Activated T-helper 17 cell treated with anti-CD3 and anti-CD28 coated beads, Interleukin-2, amount 50 U/mL, for 72 hours (primary cell): ENCODE measurements at regions not wholly inside any gene's neighbourhood (a gene's known extent, or its start where the extent isn't known, plus 50 kb on each side); places are given as distances from the start of the nearest gene placed in this dataset.
"Not testable (repeated sequence)": the region's sequence is repeated elsewhere in the genome, so short reads cannot be mapped to it uniquely, and the experiment has no call there.

Source experiments
- ATAC-seq: fragments of 150-1000 bp; cut with Tn5 transposase; replicated peaks from 2 replicates; pipeline ENCODE4 v1.10.0; 2021; ENCODE audit warnings: mild to moderate bottlenecking, moderate library complexity
- H3K27ac Mint-ChIP-seq: one replicate; pipeline ENCODE4 v1.8.0; 2022; ENCODE audit warnings: mixed read lengths
- H3K27me3 Mint-ChIP-seq: one replicate; pipeline ENCODE4 v1.8.0; 2022; ENCODE audit warnings: mixed read lengths
- H3K36me3 Mint-ChIP-seq: one replicate; pipeline ENCODE4 v1.8.0; 2022; ENCODE audit warnings: low read depth, mild to moderate bottlenecking, mixed read lengths
- H3K4me1 Mint-ChIP-seq: one replicate; pipeline ENCODE4 v1.8.0; 2022; ENCODE audit warnings: mixed read lengths
- H3K4me3 Mint-ChIP-seq: one replicate; pipeline ENCODE4 v1.8.0; 2022; ENCODE audit warnings: mild to moderate bottlenecking, mixed read lengths
- H3K9me3 Mint-ChIP-seq: one replicate; pipeline ENCODE4 v1.8.0; 2022; ENCODE audit warnings: mixed read lengths

- H3K4me3 Mint-ChIP-seq = no peak overlapping the region
- no peaks in the 10 kb centered on the region for H3K4me1 Mint-ChIP-seq
- ATAC-seq = no peak
- no peaks in the 10 kb centered on the region for H3K36me3 Mint-ChIP-seq
- H3K27ac Mint-ChIP-seq = no peak overlapping the region
- H3K27me3 Mint-ChIP-seq = no peaks in the 10 kb centered on the region
- H3K9me3 Mint-ChIP-seq = peaks cover 18% of the 10 kb centered on the region
Measured at GRCh38 chr3:78096488-78097255, 1056.8 kb downstream of the ROBO2 start.

GRCh38 chr3:78098367-78098766 is 1058.5 kb downstream of the ROBO2 start:
- Mint-ChIP-seq H3K4me3 (no peak overlapping the region), H3K9me3 (peaks cover 12% of the 10 kb centered on the region), H3K36me3 (no peaks in the 10 kb centered on the region), H3K27me3 (no peaks in the 10 kb centered on the region), H3K4me1 (no peaks in the 10 kb centered on the region), H3K27ac (no peak overlapping the region)
- ATAC-seq = no peak

GRCh38 chr3:78101384-78101783 is 1061.5 kb downstream of the ROBO2 start:
- Mint-ChIP-seq H3K9me3 (no peaks in the 10 kb centered on the region), H3K4me1 (no peaks in the 10 kb centered on the region), H3K4me3 (no peak overlapping the region), H3K27ac (no peak overlapping the region), H3K36me3 (no peaks in the 10 kb centered on the region), H3K27me3 (no peaks in the 10 kb centered on the region)
- ATAC-seq = no peak

- not testable (repeated sequence) for ATAC-seq, H3K36me3 Mint-ChIP-seq, H3K27ac Mint-ChIP-seq, H3K4me1 Mint-ChIP-seq, H3K9me3 Mint-ChIP-seq, H3K4me3 Mint-ChIP-seq, H3K27me3 Mint-ChIP-seq
Measured at GRCh38 chr3:78108269-78108961, 1068.5 kb downstream of the ROBO2 start.

GRCh38 chr3:78112291-78113010 is 1072.6 kb downstream of the ROBO2 start:
- ATAC-seq = no peak

GRCh38 chr3:78115983-78116382 is 1076.1 kb downstream of the ROBO2 start:
- H3K4me3 Mint-ChIP-seq = no peak overlapping the region
- no peaks in the 10 kb centered on the region for H3K27me3 Mint-ChIP-seq
- H3K27ac Mint-ChIP-seq = no peak overlapping the region
- no peaks in the 10 kb centered on the region for H3K4me1 Mint-ChIP-seq
- no peaks in the 10 kb centered on the region for H3K36me3 Mint-ChIP-seq
- ATAC-seq = no peak
- peaks cover 16% of the 10 kb centered on the region for H3K9me3 Mint-ChIP-seq

More at GRCh38 chr3:78112291-78113010, 1072.6 kb downstream of the ROBO2 start:
- Mint-ChIP-seq H3K27me3 (no peaks in the 10 kb centered on the region), H3K4me1 (no peaks in the 10 kb centered on the region), H3K4me3 (no peak overlapping the region), H3K27ac (no peak overlapping the region), H3K9me3 (peaks cover 16% of the 10 kb centered on the region), H3K36me3 (no peaks in the 10 kb centered on the region)

- no peaks in the 10 kb centered on the region for H3K36me3 Mint-ChIP-seq
- no peaks in the 10 kb centered on the region for H3K27me3 Mint-ChIP-seq
- H3K4me3 Mint-ChIP-seq = no peak overlapping the region
- no peaks in the 10 kb centered on the region for H3K4me1 Mint-ChIP-seq
- H3K9me3 Mint-ChIP-seq = peaks cover 16% of the 10 kb centered on the region
- ATAC-seq = no peak
- no peak overlapping the region for H3K27ac Mint-ChIP-seq
Measured at GRCh38 chr3:78116874-78117273, 1077.0 kb downstream of the ROBO2 start.

GRCh38 chr3:78123058-78123457 is 1083.2 kb downstream of the ROBO2 start:
- ATAC-seq = no peak
- no peaks in the 10 kb centered on the region for H3K27me3 Mint-ChIP-seq
- H3K4me3 Mint-ChIP-seq = no peak overlapping the region
- no peaks in the 10 kb centered on the region for H3K4me1 Mint-ChIP-seq
- no peaks in the 10 kb centered on the region for H3K36me3 Mint-ChIP-seq
- H3K27ac Mint-ChIP-seq = no peak overlapping the region
- peaks cover 12% of the 10 kb centered on the region for H3K9me3 Mint-ChIP-seq

- no peak for ATAC-seq
- Mint-ChIP-seq H3K27me3 (no peaks in the 10 kb centered on the region), H3K27ac (no peak overlapping the region), H3K36me3 (no peaks in the 10 kb centered on the region), H3K4me3 (no peak overlapping the region), H3K9me3 (peaks cover 19% of the 10 kb centered on the region), H3K4me1 (no peaks in the 10 kb centered on the region)
Measured at GRCh38 chr3:78129707-78130106, 1089.8 kb downstream of the ROBO2 start.

GRCh38 chr3:78130741-78131290 is 1090.9 kb downstream of the ROBO2 start:
- ATAC-seq = no peak
- H3K27me3 Mint-ChIP-seq = no peaks in the 10 kb centered on the region
- H3K36me3 Mint-ChIP-seq = no peaks in the 10 kb centered on the region
- H3K4me1 Mint-ChIP-seq = no peaks in the 10 kb centered on the region
- peaks cover 14% of the 10 kb centered on the region for H3K9me3 Mint-ChIP-seq
- H3K4me3 Mint-ChIP-seq = no peak overlapping the region
- no peak overlapping the region for H3K27ac Mint-ChIP-seq

- Mint-ChIP-seq H3K9me3 (peaks cover 6% of the 10 kb centered on the region), H3K4me1 (no peaks in the 10 kb centered on the region), H3K4me3 (no peak overlapping the region), H3K27ac (no peak overlapping the region), H3K36me3 (no peaks in the 10 kb centered on the region), H3K27me3 (no peaks in the 10 kb centered on the region)
- no peak for ATAC-seq
Measured at GRCh38 chr3:78134496-78134895, 1094.6 kb downstream of the ROBO2 start.

GRCh38 chr3:78139166-78139565 is 1099.3 kb downstream of the ROBO2 start:
- Mint-ChIP-seq H3K4me1 (no peaks in the 10 kb centered on the region), H3K9me3 (peaks cover 14% of the 10 kb centered on the region), H3K27me3 (no peaks in the 10 kb centered on the region), H3K4me3 (no peak overlapping the region), H3K27ac (no peak overlapping the region), H3K36me3 (no peaks in the 10 kb centered on the region)
- ATAC-seq = no peak

- no peak for ATAC-seq
Measured at GRCh38 chr3:78140274-78140673, 1100.4 kb downstream of the ROBO2 start.

GRCh38 chr3:78140866-78141265 is 1101.0 kb downstream of the ROBO2 start:
- Mint-ChIP-seq H3K9me3 (peaks cover 14% of the 10 kb centered on the region), H3K4me3 (no peak overlapping the region), H3K4me1 (no peaks in the 10 kb centered on the region), H3K36me3 (no peaks in the 10 kb centered on the region), H3K27ac (no peak overlapping the region), H3K27me3 (no peaks in the 10 kb centered on the region)
- no peak for ATAC-seq

More at GRCh38 chr3:78140274-78140673, 1100.4 kb downstream of the ROBO2 start:
- Mint-ChIP-seq H3K4me1 (no peaks in the 10 kb centered on the region), H3K27me3 (no peaks in the 10 kb centered on the region), H3K36me3 (no peaks in the 10 kb centered on the region), H3K27ac (no peak overlapping the region), H3K9me3 (peaks cover 14% of the 10 kb centered on the region), H3K4me3 (no peak overlapping the region)
